Common myeloid progenitor, CD34-positive (primary cell): ENCODE measurements at regions not wholly inside any gene's neighbourhood (a gene's known extent, or its start where the extent isn't known, plus 50 kb on each side); places are given as distances from the start of the nearest gene placed in this dataset.
"Not testable (repeated sequence)": the region's sequence is repeated elsewhere in the genome, so short reads cannot be mapped to it uniquely, and the experiment has no call there.

Source experiments
- CTCF ChIA-PET: fragments of 350-600 bp; sonication (Branson Sonifier 250); formaldehyde crosslinking; loops from one replicate; lab custom pipeline; 2021; ENCODE audit warnings: antibody characterized with exemption; lab: Charles Lee
- POLR2A ChIA-PET: fragments of 350-600 bp; sonication (Branson Sonifier 250); formaldehyde crosslinking; loops from one replicate; lab custom pipeline; 2021; ENCODE audit warnings: antibody characterized with exemption; lab: Charles Lee
- DNase-seq, 3 donors: peaks; one replicate each; pipeline versions ENCODE4 v3.0.0 to v3.0.0-alpha.2; 2013
- H3K27ac ChIP-seq, 2 experiments: 1 replicate in 1 of 2; 2 replicates in 1 of 2; pipeline ENCODE4 v1.7.0; 2013; ENCODE audit warnings: inconsistent platforms in 2 of 2, low read length in 2 of 2, mild to moderate bottlenecking in 2 of 2, low read depth in 1 of 2, moderate library complexity in 1 of 2; ENCODE audit not compliant: severe bottlenecking in 2 of 2, insufficient read depth in 1 of 2, poor library complexity in 1 of 2
- H3K27me3 ChIP-seq, 5 experiments: replicated peaks in 2 of 5; 1 replicate in 3 of 5; 2 replicates in 2 of 5; pipeline versions ENCODE4 v1.6.1 to v1.7.0; 2013; ENCODE audit warnings: low read length in 4 of 5, mild to moderate bottlenecking in 2 of 5, moderate library complexity in 2 of 5, inconsistent platforms in 1 of 5; ENCODE audit not compliant: insufficient read depth in 5 of 5, control insufficient read depth in 4 of 5
- H3K36me3 ChIP-seq, 4 experiments: 1 replicate in 2 of 4; 2 replicates in 2 of 4; pipeline versions ENCODE4 v1.6.1 to v1.7.0; 2013; ENCODE audit warnings: low read length in 3 of 4, control low read depth in 1 of 4, mild to moderate bottlenecking in 1 of 4; ENCODE audit not compliant: control insufficient read depth in 4 of 4, insufficient read depth in 4 of 4
- H3K4me1 ChIP-seq, 4 experiments: 1 replicate in 3 of 4; 2 replicates in 1 of 4; pipeline versions ENCODE4 v1.6.1 to v1.7.1; 2013; ENCODE audit warnings: low read length in 3 of 4, mild to moderate bottlenecking in 3 of 4, control low read depth in 1 of 4, inconsistent platforms in 1 of 4, moderate library complexity in 1 of 4; ENCODE audit not compliant: control insufficient read depth in 4 of 4, insufficient read depth in 4 of 4; ENCODE audit errors: control extremely low read depth in 1 of 4
- H3K4me3 ChIP-seq, 7 experiments: 1 replicate in 4 of 7; 2 replicates in 3 of 7; pipeline versions ENCODE4 v1.5.1 to v1.7.0; 2013; ENCODE audit warnings: mild to moderate bottlenecking in 7 of 7, low read length in 6 of 7, moderate library complexity in 6 of 7, inconsistent platforms in 2 of 7, low read depth in 2 of 7, control low read depth in 1 of 7; ENCODE audit not compliant: insufficient read depth in 4 of 7, control insufficient read depth in 1 of 7; ENCODE audit errors: extremely low read depth in 1 of 7
- H3K9me3 ChIP-seq, 5 experiments: 1 replicate in 4 of 5; 2 replicates in 1 of 5; pipeline versions ENCODE4 v1.6.1 to v1.7.1; 2013; ENCODE audit warnings: low read length in 4 of 5, mild to moderate bottlenecking in 2 of 5, inconsistent platforms in 1 of 5, low read depth in 1 of 5, moderate library complexity in 1 of 5; ENCODE audit not compliant: control insufficient read depth in 4 of 5, insufficient read depth in 2 of 5; ENCODE audit errors: control extremely low read depth in 1 of 5
- WGBS: methylation state at CpG from one replicate; pipeline ENCODE4 v1.1.5; 2013; ENCODE audit not compliant: insufficient coverage; 5-methylcytosine and 5-hydroxymethylcytosine counted together

GRCh38 chr2:223180463-223180862, 128.5 kb downstream of the KCNE4 start:
- Histone ChIP-seq H3K9me3 (no peaks in the 10 kb centered on the region), H3K27ac (no peak overlapping the region), H3K4me3 (no peak overlapping the region), H3K4me1 (no peaks in the 10 kb centered on the region), H3K27me3 (no peaks in the 10 kb centered on the region), H3K36me3 (no peaks in the 10 kb centered on the region)
- DNase-seq, result no peak
- ChIA-PET CTCF (no interaction called here), POLR2A (no interaction called here)
- WGBS, result no CpG with 5 or more reads among the region's 2 CpGs

- Histone ChIP-seq H3K36me3 (no peaks in the 10 kb centered on the region), H3K4me1 (no peaks in the 10 kb centered on the region), H3K4me3 (no peak overlapping the region), H3K9me3 (no peaks in the 10 kb centered on the region), H3K27me3 (no peaks in the 10 kb centered on the region), H3K27ac (no peak overlapping the region)
- CTCF ChIA-PET, result no interaction called here
- no CpG with 5 or more reads among the region's 1 CpG for WGBS
- DNase-seq, result no peak
- POLR2A ChIA-PET, result no interaction called here
Measured at GRCh38 chr2:223181561-223181960, 129.6 kb downstream of the KCNE4 start.

DNA sequence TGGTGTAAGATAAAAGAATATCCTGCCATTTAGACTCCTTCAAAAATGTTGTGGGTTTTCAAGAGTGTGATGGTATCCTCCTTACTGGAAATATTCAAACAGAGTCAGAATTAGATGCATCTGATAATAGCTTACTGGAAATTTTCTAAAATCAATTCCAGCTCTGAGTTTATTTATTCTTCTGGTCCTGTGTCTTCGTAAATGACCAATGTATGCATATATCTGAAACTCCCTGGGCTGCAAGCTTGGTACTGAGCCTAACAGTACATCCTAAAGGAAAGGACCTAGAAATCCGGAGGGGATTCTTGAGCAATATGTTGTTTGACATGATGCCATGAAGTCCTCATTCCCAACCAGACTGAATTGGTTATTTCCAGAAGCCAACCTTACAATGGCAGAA, 130.4 kb downstream of the KCNE4 start:
- ChIA-PET CTCF (no interaction called here), POLR2A (no interaction called here)
- Histone ChIP-seq H3K27me3 (no peaks in the 10 kb centered on the region), H3K4me1 (no peaks in the 10 kb centered on the region), H3K9me3 (no peaks in the 10 kb centered on the region), H3K4me3 (no peak overlapping the region), H3K27ac (no peak overlapping the region), H3K36me3 (no peaks in the 10 kb centered on the region)
- 100% methylated on average over 2 of the region's 2 CpGs for WGBS
- no peak for DNase-seq

DNA sequence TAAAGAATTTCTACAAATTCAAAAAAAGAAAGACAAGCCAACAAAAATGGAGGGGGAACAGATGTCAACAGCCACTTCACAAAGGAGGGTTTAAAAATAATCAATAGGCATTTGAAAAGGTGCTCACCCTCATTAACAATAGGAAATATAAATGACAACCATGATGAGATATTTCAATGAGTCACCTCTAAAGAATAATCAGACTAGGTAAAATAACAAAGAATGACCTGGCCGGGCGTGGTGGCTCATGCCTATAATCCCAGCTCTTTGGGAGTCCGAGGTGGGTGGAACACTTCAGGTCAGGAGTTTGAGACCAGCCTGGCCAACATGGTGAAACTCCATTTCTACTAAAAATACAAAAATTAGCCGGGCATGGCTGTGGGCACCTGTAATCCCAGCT, 133.6 kb downstream of the KCNE4 start:
- Histone ChIP-seq H3K9me3 (no peaks in the 10 kb centered on the region), H3K4me1 (no peaks in the 10 kb centered on the region), H3K36me3 (no peaks in the 10 kb centered on the region), H3K27me3 (no peaks in the 10 kb centered on the region), H3K4me3 (no peak overlapping the region), H3K27ac (no peak overlapping the region)
- DNase-seq, result no peak
- CTCF ChIA-PET, result no interaction called here
- POLR2A ChIA-PET, result no interaction called here
- 100% methylated on average over 1 of the region's 4 CpGs for WGBS

DNA sequence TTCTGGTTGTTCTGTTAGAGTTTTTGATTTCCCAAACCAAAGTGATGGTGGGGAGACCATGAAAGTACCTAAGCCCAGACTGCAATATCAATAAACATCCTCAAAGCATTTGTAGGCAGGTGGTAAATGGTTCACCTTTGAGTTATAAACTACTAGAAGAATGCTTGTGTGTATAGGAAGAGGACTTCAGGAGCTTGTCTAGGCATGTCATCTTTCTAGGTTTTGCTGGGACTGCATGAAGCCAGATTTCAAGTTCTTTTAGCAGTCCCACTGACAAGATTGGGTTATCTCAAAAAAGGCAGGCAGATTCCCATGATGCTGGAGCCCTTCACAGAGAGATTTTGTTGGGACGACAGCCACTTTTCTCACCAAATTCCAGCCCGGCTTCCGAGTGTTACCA, 135.3 kb downstream of the KCNE4 start:
- DNase-seq, result no peak
- WGBS, result 97% methylated on average over 3 of the region's 3 CpGs
- no peak overlapping the region for H3K27ac ChIP-seq
- no peaks in the 10 kb centered on the region for H3K4me1 ChIP-seq
- H3K9me3 ChIP-seq, result no peaks in the 10 kb centered on the region
- POLR2A ChIA-PET, result no interaction called here
- H3K27me3 ChIP-seq, result no peaks in the 10 kb centered on the region
- H3K36me3 ChIP-seq, result no peaks in the 10 kb centered on the region
- no peak overlapping the region for H3K4me3 ChIP-seq
- CTCF ChIA-PET, result no interaction called here

- H3K4me3 ChIP-seq, H3K9me3 ChIP-seq, H3K27me3 ChIP-seq, CTCF ChIA-PET, DNase-seq, H3K27ac ChIP-seq, H3K4me1 ChIP-seq, POLR2A ChIA-PET, H3K36me3 ChIP-seq: not testable (repeated sequence)
- no CpG with 5 or more reads among the region's 10 CpGs for WGBS
Measured at GRCh38 chr2:223190561-223191206, 138.7 kb downstream of the KCNE4 start.

DNA sequence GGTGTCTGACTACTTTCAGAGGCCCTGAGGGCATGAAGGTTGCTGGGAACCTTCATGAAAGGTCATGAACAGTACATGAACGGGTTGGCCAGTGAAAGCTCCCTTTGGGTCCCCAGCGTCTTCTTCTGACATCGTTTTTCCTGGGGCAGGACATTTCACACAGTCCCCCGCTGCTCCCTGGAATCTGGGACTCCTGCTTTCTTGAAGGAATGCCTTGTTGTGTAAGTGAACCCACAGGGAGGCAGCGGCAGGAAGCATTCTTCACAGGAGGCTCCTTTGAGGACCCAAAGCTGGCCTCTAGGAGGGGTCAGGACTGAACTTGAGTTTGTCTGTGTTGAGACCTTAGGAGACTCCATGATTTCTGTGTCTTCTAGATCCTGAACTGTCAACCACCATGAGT, 144.3 kb downstream of the KCNE4 start:
- no peaks in the 10 kb centered on the region for H3K4me1 ChIP-seq
- no peaks in the 10 kb centered on the region for H3K27me3 ChIP-seq
- CTCF ChIA-PET, result no interaction called here
- H3K36me3 ChIP-seq, result no peaks in the 10 kb centered on the region
- H3K9me3 ChIP-seq, result no peaks in the 10 kb centered on the region
- POLR2A ChIA-PET, result no interaction called here
- H3K27ac ChIP-seq, result no peak overlapping the region
- H3K4me3 ChIP-seq, result no peak overlapping the region
- WGBS, result 84% methylated on average over 4 of the region's 5 CpGs
- DNase-seq, result no peak
